ENCODE measurements at regions not wholly inside any gene's neighbourhood (a gene's known extent, or its start where the extent isn't known, plus 50 kb on each side); places are given as distances from the start of the nearest gene placed in this dataset.

- TF ChIP-seq CTCF (IDR thresholded peaks at IDR 0.05; ENCODE audit: insufficient read depth, low read length): no peak
- H3K4me3 ChIP-seq (ENCODE audit: low read depth, low read length): no peak overlapping the region
- DNase-seq (ENCODE audit: low read depth): no peak
These were observed 706.4 kb upstream of the GOT2 start for GRCh38 chr16:59440502-59440901.

- TF ChIP-seq CTCF (IDR thresholded peaks at IDR 0.05; ENCODE audit: insufficient read depth, low read length): no peak
- DNase-seq (ENCODE audit: low read depth): no peak
- no peak overlapping the region for H3K4me3 ChIP-seq (ENCODE audit: low read depth, low read length)
These were observed 698.8 kb upstream of the GOT2 start for GRCh38 chr16:59432896-59433295.

GRCh38 chr16:59432276-59432675 is 698.2 kb upstream of the GOT2 start:
- H3K4me3 ChIP-seq (ENCODE audit: low read depth, low read length): no peak overlapping the region
- no peak for TF ChIP-seq CTCF (IDR thresholded peaks at IDR 0.05; ENCODE audit: insufficient read depth, low read length)
- no peak for DNase-seq (ENCODE audit: low read depth)

- TF ChIP-seq CTCF (IDR thresholded peaks at IDR 0.05; ENCODE audit: insufficient read depth, low read length): no peak
- DNase-seq (ENCODE audit: low read depth): no peak
These were observed 690.7 kb upstream of the GOT2 start for GRCh38 chr16:59424714-59425273.

GRCh38 chr16:59411961-59412841 is 678.1 kb upstream of the GOT2 start:
- no peak for DNase-seq (ENCODE audit: low read depth)
- H3K4me3 ChIP-seq (ENCODE audit: low read depth, low read length): no peak overlapping the region
- TF ChIP-seq CTCF (IDR thresholded peaks at IDR 0.05; ENCODE audit: insufficient read depth, low read length): no peak

More at GRCh38 chr16:59424714-59425273, 690.7 kb upstream of the GOT2 start:
- no peak overlapping the region for H3K4me3 ChIP-seq (ENCODE audit: low read depth, low read length)

- no peak for DNase-seq (ENCODE audit: low read depth)
- H3K4me3 ChIP-seq (ENCODE audit: low read depth, low read length): no peak overlapping the region
- TF ChIP-seq CTCF (IDR thresholded peaks at IDR 0.05; ENCODE audit: insufficient read depth, low read length): no peak
These were observed 676.3 kb upstream of the GOT2 start for GRCh38 chr16:59410451-59410850.
